Effector memory CD4-positive, alpha-beta T cell (primary cell): ENCODE measurements at regions not wholly inside any gene's neighbourhood (a gene's known extent, or its start where the extent isn't known, plus 50 kb on each side); places are given as distances from the start of the nearest gene placed in this dataset.

Experiments used
- DNase-seq, 3 donors: peaks; one replicate each; pipeline ENCODE4 v3.0.0-alpha.2; 2020
- H3K27ac ChIP-seq: 2 replicates; pipeline ENCODE4 v1.7.0; 2013; ENCODE audit warnings: mild to moderate bottlenecking, low read length, moderate library complexity; ENCODE audit not compliant: insufficient read depth, poor library complexity, severe bottlenecking
- H3K27me3 ChIP-seq: replicated peaks from 2 replicates; pipeline ENCODE4 v1.7.0; 2013; ENCODE audit warnings: mild to moderate bottlenecking, low read length; ENCODE audit not compliant: insufficient read depth, control insufficient read depth, poor library complexity, severe bottlenecking
- H3K36me3 ChIP-seq: 2 replicates; pipeline ENCODE4 v1.7.0; 2013; ENCODE audit warnings: mild to moderate bottlenecking, low read length, moderate library complexity; ENCODE audit not compliant: control insufficient read depth, insufficient read depth
- H3K4me1 ChIP-seq: 2 replicates; pipeline ENCODE4 v1.7.0; 2013; ENCODE audit warnings: low read length, mild to moderate bottlenecking; ENCODE audit not compliant: control insufficient read depth, insufficient read depth, poor library complexity, severe bottlenecking
- H3K4me3 ChIP-seq: 2 replicates; pipeline ENCODE4 v1.7.0; 2013; ENCODE audit warnings: low read length, low read depth, mild to moderate bottlenecking; ENCODE audit not compliant: insufficient read depth, poor library complexity, severe bottlenecking
- H3K9me3 ChIP-seq: 2 replicates; pipeline ENCODE4 v1.7.0; 2013; ENCODE audit warnings: mild to moderate bottlenecking, low read length, moderate library complexity; ENCODE audit not compliant: control insufficient read depth

DNA sequence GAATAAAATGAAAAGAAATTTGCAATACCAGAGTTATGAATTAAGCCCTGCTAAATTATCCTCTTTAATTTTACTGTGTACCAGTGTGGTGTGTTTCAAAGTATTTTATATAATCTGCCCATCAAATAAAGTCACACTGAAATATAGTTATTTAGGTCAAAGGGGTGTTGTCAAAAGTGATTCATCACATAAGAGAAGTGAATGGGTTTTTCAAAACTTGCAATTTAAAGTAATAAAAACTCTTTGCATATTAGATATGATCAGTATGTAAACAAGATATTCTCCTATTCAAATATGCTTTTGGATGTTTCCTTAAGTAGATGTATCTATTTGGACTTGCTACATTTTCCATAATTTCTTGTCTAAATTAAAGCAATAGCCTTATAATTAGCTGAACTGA, 1183.0 kb upstream of the CDH18 start:
- Histone ChIP-seq H3K27ac (no peak overlapping the region), H3K4me1 (no peaks in the 10 kb centered on the region), H3K9me3 (no peaks in the 10 kb centered on the region), H3K27me3 (no peaks in the 10 kb centered on the region), H3K4me3 (no peak overlapping the region), H3K36me3 (no peaks in the 10 kb centered on the region)
- DNase-seq, result no peak

DNA sequence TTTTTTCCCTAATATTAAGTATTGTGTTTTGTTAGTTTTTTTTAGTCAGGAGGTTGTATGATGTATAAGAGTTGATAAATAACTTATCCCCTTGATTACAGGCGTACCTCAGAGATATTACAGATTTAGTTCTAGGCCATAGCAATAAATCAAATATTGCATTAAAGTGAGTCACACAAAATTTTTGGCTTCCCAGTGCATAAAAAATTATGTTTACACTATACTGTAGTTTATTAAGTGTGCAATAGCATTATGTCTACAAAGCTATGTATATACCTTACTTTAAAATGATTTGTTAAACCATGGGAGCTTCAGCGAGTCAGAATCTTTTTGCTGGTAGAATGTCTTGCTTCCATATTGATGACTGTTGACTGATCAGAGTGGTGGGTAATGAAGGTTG, 1180.6 kb upstream of the CDH18 start:
- Histone ChIP-seq H3K4me3 (no peak overlapping the region), H3K9me3 (no peaks in the 10 kb centered on the region), H3K36me3 (no peaks in the 10 kb centered on the region), H3K27me3 (no peaks in the 10 kb centered on the region), H3K27ac (no peak overlapping the region), H3K4me1 (no peaks in the 10 kb centered on the region)
- DNase-seq, result no peak

DNA sequence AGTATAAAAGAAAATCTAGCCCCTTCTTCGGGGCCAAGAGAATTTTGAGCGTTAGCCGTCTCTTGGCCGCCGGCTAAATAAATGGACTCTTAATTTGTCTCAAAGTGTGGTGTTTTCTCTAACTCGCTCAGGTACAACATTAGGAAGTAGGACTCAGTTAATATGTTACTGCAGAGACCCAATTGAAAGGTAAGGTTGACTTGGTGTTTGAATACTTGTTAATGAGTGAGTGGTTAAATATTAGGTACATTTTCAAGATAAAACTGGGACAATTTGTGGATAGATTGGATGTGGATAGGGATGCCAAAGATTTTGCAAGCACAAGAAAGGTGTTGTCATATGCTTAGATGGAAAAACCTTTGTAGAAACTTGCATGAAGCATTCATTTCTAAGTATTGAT, 1177.3 kb upstream of the CDH18 start:
- Histone ChIP-seq H3K27me3 (no peaks in the 10 kb centered on the region), H3K27ac (no peak overlapping the region), H3K4me3 (no peak overlapping the region)

DNA sequence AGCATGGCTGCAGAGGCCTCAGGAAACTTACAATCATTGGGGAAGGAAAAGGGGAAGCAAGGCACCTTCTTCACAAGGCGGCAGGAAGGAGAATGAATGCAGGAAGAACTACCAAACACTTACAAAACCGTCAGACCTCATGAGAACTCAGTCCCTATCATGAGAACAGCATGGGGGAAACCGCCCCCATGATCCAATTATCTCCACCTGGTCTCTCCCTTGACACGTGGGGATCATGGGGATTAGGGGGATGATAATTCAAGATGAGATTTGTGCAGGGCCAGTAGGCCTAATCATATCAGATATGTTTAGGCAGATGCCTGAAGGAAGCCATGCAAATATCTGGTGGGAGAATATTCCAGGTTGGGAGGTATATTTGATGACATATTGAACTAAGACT, 1176.4 kb upstream of the CDH18 start:
- no peaks in the 10 kb centered on the region for H3K9me3 ChIP-seq
- H3K36me3 ChIP-seq, result no peaks in the 10 kb centered on the region
- no peak overlapping the region for H3K4me3 ChIP-seq
- no peaks in the 10 kb centered on the region for H3K4me1 ChIP-seq
- H3K27ac ChIP-seq, result no peak overlapping the region
- H3K27me3 ChIP-seq, result no peaks in the 10 kb centered on the region
- no peak for DNase-seq

More for the DNA sequence above, 1177.3 kb upstream of the CDH18 start:
- Histone ChIP-seq H3K4me1 (no peaks in the 10 kb centered on the region), H3K36me3 (no peaks in the 10 kb centered on the region), H3K9me3 (no peaks in the 10 kb centered on the region)
- DNase-seq, result no peak

DNA sequence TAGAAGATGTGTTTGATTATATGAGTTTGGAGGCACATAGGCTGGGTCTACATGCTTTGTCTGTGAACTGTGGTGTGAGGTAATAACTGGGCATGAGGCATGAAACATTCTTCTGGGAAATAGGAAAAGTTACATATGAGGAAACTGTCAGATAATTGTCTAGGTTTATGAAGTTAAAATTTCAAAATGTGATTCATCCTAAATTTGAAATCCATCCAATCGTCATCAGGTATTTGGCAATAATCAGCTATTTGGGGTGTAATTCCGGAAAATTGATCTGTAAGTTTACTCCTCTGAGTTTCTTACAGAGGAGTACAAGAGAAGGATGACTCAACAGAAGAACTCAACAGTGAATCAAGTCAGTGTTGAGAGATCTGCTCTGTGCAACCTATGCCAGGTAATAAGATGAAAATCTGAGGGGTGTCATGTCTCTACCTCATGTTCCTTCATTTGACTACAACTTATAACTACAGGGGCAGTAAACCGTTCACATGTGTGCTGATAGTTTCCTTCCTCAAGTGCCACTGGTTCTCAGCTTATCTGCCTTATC, 1171.6 kb upstream of the CDH18 start:
- Histone ChIP-seq H3K4me1 (no peaks in the 10 kb centered on the region), H3K27ac (no peak overlapping the region), H3K27me3 (no peaks in the 10 kb centered on the region), H3K4me3 (no peak overlapping the region), H3K36me3 (no peaks in the 10 kb centered on the region), H3K9me3 (no peaks in the 10 kb centered on the region)
- no peak for DNase-seq

DNA sequence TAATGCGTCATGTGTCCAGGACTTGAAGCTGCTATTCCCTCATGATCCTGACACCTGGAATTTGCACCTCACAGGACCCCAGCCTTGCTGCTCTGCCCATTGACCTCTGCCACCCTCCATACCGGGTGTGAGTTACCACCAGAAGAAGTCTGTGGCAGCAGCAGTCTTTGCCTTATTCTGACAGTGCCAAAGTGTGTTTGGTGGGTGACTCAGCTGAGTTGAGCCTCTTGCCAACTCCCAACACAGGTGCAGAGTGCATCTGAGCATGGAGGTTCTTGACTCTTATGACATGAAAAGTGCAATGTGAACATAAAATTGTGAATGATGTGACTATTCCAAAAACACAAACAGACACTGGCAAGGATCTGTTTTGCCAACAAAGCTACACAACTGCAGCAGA, 1166.5 kb upstream of the CDH18 start:
- Histone ChIP-seq H3K4me1 (no peaks in the 10 kb centered on the region), H3K4me3 (no peak overlapping the region), H3K9me3 (no peaks in the 10 kb centered on the region), H3K27me3 (no peaks in the 10 kb centered on the region), H3K36me3 (no peaks in the 10 kb centered on the region), H3K27ac (no peak overlapping the region)
- DNase-seq, result no peak

DNA sequence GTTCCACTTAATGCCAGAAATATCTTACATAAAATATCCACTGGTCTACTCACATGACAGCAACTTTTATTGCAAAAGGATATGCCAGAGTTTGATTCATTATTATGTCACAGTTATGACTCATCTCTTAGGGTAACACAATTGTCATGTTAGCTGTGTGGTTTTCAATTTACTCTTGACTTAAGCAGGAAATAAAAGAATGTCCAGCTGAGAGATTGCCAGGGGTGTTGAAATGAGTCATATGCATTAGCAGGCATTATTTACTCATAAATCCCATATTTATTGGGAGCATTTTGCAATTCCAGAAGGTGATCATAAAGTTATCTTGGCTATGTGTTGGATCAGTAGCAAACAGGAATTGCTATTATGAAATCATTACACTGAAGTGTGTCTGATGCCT, 1164.6 kb upstream of the CDH18 start:
- no peaks in the 10 kb centered on the region for H3K27me3 ChIP-seq
- H3K9me3 ChIP-seq, result no peaks in the 10 kb centered on the region
- H3K27ac ChIP-seq, result no peak overlapping the region
- H3K4me1 ChIP-seq, result no peaks in the 10 kb centered on the region
- H3K36me3 ChIP-seq, result no peaks in the 10 kb centered on the region
- DNase-seq, result no peak
- H3K4me3 ChIP-seq, result no peak overlapping the region

DNA sequence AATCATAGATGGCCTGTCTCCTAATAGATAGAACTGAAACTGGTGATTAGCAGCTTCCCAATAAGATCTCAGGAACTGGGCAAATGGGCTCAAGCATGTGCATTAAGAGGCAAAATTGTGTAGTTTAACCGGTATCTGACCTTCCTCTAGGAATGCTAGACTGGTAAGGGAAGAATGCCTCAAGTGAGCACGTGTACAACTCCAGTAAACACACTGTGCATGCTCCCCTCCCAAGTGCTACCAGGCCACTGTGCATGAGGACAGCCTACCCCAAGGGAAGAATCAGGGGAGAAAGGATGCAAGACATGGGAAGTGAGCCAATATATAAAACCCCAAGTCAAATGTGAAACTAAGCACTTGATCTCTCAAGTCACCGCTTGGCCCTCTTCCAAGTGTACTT, 1157.4 kb upstream of the CDH18 start:
- Histone ChIP-seq H3K36me3 (no peaks in the 10 kb centered on the region), H3K27me3 (no peaks in the 10 kb centered on the region), H3K4me3 (no peak overlapping the region), H3K4me1 (no peaks in the 10 kb centered on the region), H3K9me3 (no peaks in the 10 kb centered on the region), H3K27ac (no peak overlapping the region)
- DNase-seq, result no peak

DNA sequence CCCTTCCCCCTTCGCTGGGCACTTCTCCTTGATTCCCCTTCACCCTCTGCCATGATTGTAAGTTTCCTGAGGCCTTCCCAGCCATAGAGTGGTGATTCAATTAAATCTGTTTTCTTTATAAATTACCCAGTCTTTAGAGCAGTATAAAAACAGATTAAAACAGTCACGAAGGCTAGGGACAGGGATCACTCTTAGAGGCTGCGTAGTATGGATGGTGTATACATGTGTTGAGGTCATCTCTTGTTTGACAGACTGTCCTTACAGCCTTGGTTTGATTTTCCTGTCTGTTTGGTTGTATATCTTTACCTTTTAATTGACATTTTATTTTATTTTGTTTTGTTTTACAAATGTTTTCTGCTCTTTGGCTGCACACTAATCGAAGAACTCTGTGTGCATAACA, 1155.7 kb upstream of the CDH18 start:
- no peak for DNase-seq
- no peaks in the 10 kb centered on the region for H3K36me3 ChIP-seq
- H3K9me3 ChIP-seq, result no peaks in the 10 kb centered on the region
- H3K27ac ChIP-seq, result no peak overlapping the region
- no peaks in the 10 kb centered on the region for H3K4me1 ChIP-seq
- H3K4me3 ChIP-seq, result no peak overlapping the region
- H3K27me3 ChIP-seq, result no peaks in the 10 kb centered on the region

DNA sequence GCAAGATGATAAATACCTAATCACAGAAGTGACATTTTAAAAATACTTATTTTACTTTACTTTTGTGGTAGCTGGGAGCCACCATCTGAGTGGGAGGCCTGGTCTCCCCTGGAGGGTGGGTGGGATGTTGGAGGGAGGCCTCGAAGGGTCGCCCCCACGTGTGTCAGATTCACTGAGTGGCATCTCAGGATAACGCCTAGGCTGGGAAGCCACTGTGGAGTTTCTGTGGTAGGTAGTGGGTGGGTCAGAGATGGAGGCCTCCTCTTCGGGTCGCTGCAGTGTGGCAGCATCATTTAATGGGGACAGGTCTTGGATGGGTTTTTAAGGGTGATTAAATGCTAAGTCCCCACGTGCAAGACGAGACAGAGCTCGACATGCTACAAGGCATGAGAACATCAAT, 1154.8 kb upstream of the CDH18 start:
- Histone ChIP-seq H3K36me3 (no peaks in the 10 kb centered on the region), H3K27ac (no peak overlapping the region), H3K9me3 (no peaks in the 10 kb centered on the region), H3K4me3 (no peak overlapping the region), H3K27me3 (no peaks in the 10 kb centered on the region), H3K4me1 (no peaks in the 10 kb centered on the region)
- DNase-seq, result no peak

DNA sequence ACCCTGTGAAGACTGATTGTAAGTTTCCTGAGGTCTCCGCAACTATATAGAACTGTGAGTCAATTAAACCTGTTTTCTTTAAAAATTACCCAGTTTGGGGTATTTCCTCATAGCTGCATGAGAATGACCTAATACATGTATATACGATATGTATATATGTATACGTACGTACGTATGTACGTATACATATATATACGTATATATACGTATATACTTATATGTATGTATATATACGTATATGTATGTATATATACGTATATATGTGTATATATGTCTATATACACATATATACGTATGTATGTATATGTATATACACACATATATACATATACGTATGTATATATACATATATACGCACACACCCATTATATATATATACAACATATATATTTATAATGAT, 1153.0 kb upstream of the CDH18 start:
- H3K4me1 ChIP-seq, result no peaks in the 10 kb centered on the region
- no peak overlapping the region for H3K4me3 ChIP-seq
- DNase-seq, result no peak
- no peak overlapping the region for H3K27ac ChIP-seq
- H3K36me3 ChIP-seq, result no peaks in the 10 kb centered on the region
- H3K27me3 ChIP-seq, result no peaks in the 10 kb centered on the region
- no peaks in the 10 kb centered on the region for H3K9me3 ChIP-seq
